HS-27A (cell line): ENCODE measurements at regions not wholly inside any gene's neighbourhood (a gene's known extent, or its start where the extent isn't known, plus 50 kb on each side); places are given as distances from the start of the nearest gene placed in this dataset.

ENCODE experiments used
- DNase-seq: peaks from one replicate; pipeline ENCODE4 v3.0.0-alpha.2; 2012; ENCODE audit warnings: low read depth, missing footprints

GRCh38 chr15:66946578-66947164 is 118.7 kb upstream of the SMAD3 start:
- DNase-seq, result peak; percentile 64

- no peak for DNase-seq
Measured at GRCh38 chr15:66947471-66947870, 117.9 kb upstream of the SMAD3 start.

GRCh38 chr15:66948294-66948693 is 117.1 kb upstream of the SMAD3 start:
- DNase-seq, result peak; percentile 20

GRCh38 chr15:66950114-66950513 is 115.3 kb upstream of the SMAD3 start:
- DNase-seq, result no peak

GRCh38 chr15:66951531-66952320 is 113.7 kb upstream of the SMAD3 start:
- no peak for DNase-seq

- DNase-seq, result no peak
Measured at GRCh38 chr15:66952756-66953522, 112.5 kb upstream of the SMAD3 start.

- no peak for DNase-seq
Measured at GRCh38 chr15:66953523-66954229, 111.7 kb upstream of the SMAD3 start.

GRCh38 chr15:66954601-66955000 is 110.8 kb upstream of the SMAD3 start:
- DNase-seq, result no peak

GRCh38 chr15:66955001-66955516 is 110.3 kb upstream of the SMAD3 start:
- DNase-seq, result no peak

GRCh38 chr15:66955871-66956585 is 109.4 kb upstream of the SMAD3 start:
- DNase-seq, result peak; percentile 39

- DNase-seq, result no peak
Measured at GRCh38 chr15:66956672-66957430, 108.6 kb upstream of the SMAD3 start.

- DNase-seq, result no peak
Measured at GRCh38 chr15:66957431-66957720, 108.0 kb upstream of the SMAD3 start.

GRCh38 chr15:66959066-66959465 is 106.3 kb upstream of the SMAD3 start:
- no peak for DNase-seq

- no peak for DNase-seq
Measured at GRCh38 chr15:66959875-66960274, 105.5 kb upstream of the SMAD3 start.

- no peak for DNase-seq
Measured at GRCh38 chr15:66960519-66960918, 104.9 kb upstream of the SMAD3 start.

GRCh38 chr15:66961407-66961884 is 104.0 kb upstream of the SMAD3 start:
- no peak for DNase-seq

- DNase-seq, result no peak
Measured at GRCh38 chr15:66961901-66962300, 103.5 kb upstream of the SMAD3 start.

- no peak for DNase-seq
Measured at GRCh38 chr15:66962522-66962921, 102.9 kb upstream of the SMAD3 start.

- DNase-seq, result no peak
Measured at GRCh38 chr15:66963084-66963483, 102.3 kb upstream of the SMAD3 start.

GRCh38 chr15:66963710-66964109 is 101.7 kb upstream of the SMAD3 start:
- DNase-seq, result no peak
